Psoas muscle (tissue), 7 donors: ENCODE measurements at regions not wholly inside any gene's neighbourhood (a gene's known extent, or its start where the extent isn't known, plus 50 kb on each side); places are given as distances from the start of the nearest gene placed in this dataset.
"Not testable (repeated sequence)": the region's sequence is repeated elsewhere in the genome, so short reads cannot be mapped to it uniquely, and the experiment has no call there.

Experiments
- ATAC-seq, 4 donors: fragments of 200-7000 bp; cut with Tn5 transposase; one replicate each; pipeline ENCODE4 v1.9.1; 2020; ENCODE audit warnings: moderate library complexity in 3 of 4, mild to moderate bottlenecking in 2 of 4
- DNase-seq, 2 donors: peaks; one replicate each; pipeline ENCODE4 v3.0.0-alpha.2; 2020
- H3K27ac ChIP-seq: fragments of 200-600 bp; one replicate; pipeline ENCODE4 v1.8.0; 2022
- H3K27me3 ChIP-seq, 3 donors: fragments of 200-600 bp in 1 of 3; one replicate each; pipeline versions ENCODE4 v1.6.1 to v1.8.0; 2013 to 2022; ENCODE audit warnings: low read length in 2 of 3, mild to moderate bottlenecking in 2 of 3, moderate library complexity in 1 of 3; ENCODE audit not compliant: insufficient read depth in 3 of 3
- H3K36me3 ChIP-seq, 2 donors: fragments of 200-600 bp in 1 of 2; one replicate each; pipeline versions ENCODE4 v1.6.1 to v1.8.0; 2013 to 2022; ENCODE audit warnings: low read depth in 1 of 2, mild to moderate bottlenecking in 1 of 2, moderate library complexity in 1 of 2; ENCODE audit not compliant: insufficient read depth in 1 of 2
- H3K4me1 ChIP-seq: fragments of 200-600 bp; one replicate; pipeline ENCODE4 v1.8.0; 2022
- H3K4me3 ChIP-seq: fragments of 200-600 bp; one replicate; pipeline ENCODE4 v1.8.0; 2022; ENCODE audit warnings: mild to moderate bottlenecking
- H3K9me3 ChIP-seq: fragments of 200-600 bp; one replicate; pipeline ENCODE4 v1.8.0; 2022
- CTCF ChIP-seq: fragments of 200-600 bp; IDR thresholded peaks from one replicate; pipeline ENCODE4 v1.8.0; 2022; ENCODE audit warnings: antibody characterized with exemption
- WGBS, 3 donors: extraction: QIAGEN DNeasy Blood & Tissue Kit; methylation state at CpG; one replicate each; pipeline versions ENCODE4 v1.1.6 to v1.1.7; 2013; 5-methylcytosine and 5-hydroxymethylcytosine counted together
- intact Hi-C, 2 donors: fragments of 100-400 bp; cut with DNase I; formaldehyde crosslinking; loops; one replicate each; pipeline versions ENCODE4 v1.11.0 to v1.14.2; 2022
- donor health status: healthy with polysubstance abuse.
- donor health status: DM: no; HTN: no; CAD: no; lungs with moderate emphysema.
- donor health status: Bipolar disorder and iron deficiency.
- donor health status: healthy.
- donor health status: DM: yes; HTN: yes; CAD: no.
- donor health status: DM: no; HTN: no; CAD: no.
- donor health status: DM: yes; HTN: yes; CAD: no.

- 94 to 95% (median 94%) methylated on average over 5 of the region's 5 CpGs for WGBS, 3 donors
- intact Hi-C loops, result no loop called here
- no peaks in the 10 kb centered on the region for H3K27me3 ChIP-seq
- TF ChIP-seq CTCF, result no peak
- H3K4me1 ChIP-seq, result no peaks in the 10 kb centered on the region
- no peaks in the 10 kb centered on the region for H3K9me3 ChIP-seq
- DNase-seq, result no peak
- no peaks in the 10 kb centered on the region for H3K36me3 ChIP-seq
- no peak for ATAC-seq
- H3K27ac ChIP-seq, result no peak overlapping the region
- H3K4me3 ChIP-seq, result no peak overlapping the region
These were observed 349.8 kb downstream of the CDH19 start for GRCh38 chr18:66254121-66254520.

- ATAC-seq, result no peak
- H3K4me1 ChIP-seq, result no peaks in the 10 kb centered on the region
- H3K36me3 ChIP-seq, result no peaks in the 10 kb centered on the region
- H3K27ac ChIP-seq, result no peak overlapping the region
- H3K9me3 ChIP-seq, result no peaks in the 10 kb centered on the region
- 71 to 82% (median 79%) methylated on average over 1 of the region's 1 CpG for WGBS, 3 donors
- intact Hi-C loops, result no loop called here
- DNase-seq, result no peak
- no peak for TF ChIP-seq CTCF
- no peaks in the 10 kb centered on the region for H3K27me3 ChIP-seq
- H3K4me3 ChIP-seq, result no peak overlapping the region
These were observed 351.2 kb downstream of the CDH19 start for GRCh38 chr18:66252703-66253102.

- 40 to 51% (median 44%) methylated on average over 2 of the region's 2 CpGs for WGBS, 3 donors
- no peak overlapping the region for H3K27ac ChIP-seq
- DNase-seq, result no peak
- TF ChIP-seq CTCF, result no peak
- H3K27me3 ChIP-seq, result no peaks in the 10 kb centered on the region
- no peak for ATAC-seq
- H3K4me3 ChIP-seq, result no peak overlapping the region
- intact Hi-C loops, result no loop called here
- no peaks in the 10 kb centered on the region for H3K36me3 ChIP-seq
- H3K4me1 ChIP-seq, result no peaks in the 10 kb centered on the region
- H3K9me3 ChIP-seq, result no peaks in the 10 kb centered on the region
These were observed 368.7 kb downstream of the CDH19 start for GRCh38 chr18:66235206-66235605.

GRCh38 chr18:66226782-66227181, 377.1 kb downstream of the CDH19 start:
- Histone ChIP-seq H3K27me3 (no peaks in the 10 kb centered on the region), H3K4me3 (no peak overlapping the region), H3K36me3 (no peaks in the 10 kb centered on the region), H3K4me1 (no peaks in the 10 kb centered on the region), H3K27ac (no peak overlapping the region), H3K9me3 (no peaks in the 10 kb centered on the region)
- intact Hi-C loops, result no loop called here
- TF ChIP-seq CTCF, result no peak
- 72 to 77% (median 76%) methylated on average over 2 of the region's 2 CpGs for WGBS, 3 donors
- ATAC-seq, result no peak
- DNase-seq, result no peak

GRCh38 chr18:66223317-66223716, 380.6 kb downstream of the CDH19 start:
- H3K27me3 ChIP-seq, H3K27ac ChIP-seq, H3K4me3 ChIP-seq, DNase-seq, H3K36me3 ChIP-seq, ATAC-seq, H3K4me1 ChIP-seq, intact Hi-C loops, H3K9me3 ChIP-seq: not testable (repeated sequence)
- WGBS, 3 donors, result 92 to 97% (median 96%) methylated on average over 12 of the region's 12 CpGs
